Activated T-cell treated with anti-CD3 and anti-CD28 coated beads, Interleukin-2, amount 50 U/mL, for 72 hours (primary cell): ENCODE measurements at regions not wholly inside any gene's neighbourhood (a gene's known extent, or its start where the extent isn't known, plus 50 kb on each side); places are given as distances from the start of the nearest gene placed in this dataset.
"Not testable (repeated sequence)": the region's sequence is repeated elsewhere in the genome, so short reads cannot be mapped to it uniquely, and the experiment has no call there.

Source experiments
- ATAC-seq, 2 donors: fragments of 150-1000 bp; cut with Tn5 transposase; replicated peaks in 1 of 2; 2 replicates each; pipeline ENCODE4 v1.10.0; 2021; ENCODE audit warnings: moderate library complexity in 2 of 2, mild to moderate bottlenecking in 1 of 2
- DNase-seq, 2 donors: peaks; one replicate each; pipeline ENCODE4 v3.0.0; 2021 to 2022; ENCODE audit warnings: mixed read lengths in 1 of 2
- H3K27ac Mint-ChIP-seq: one replicate; pipeline ENCODE4 v1.8.0; 2022; ENCODE audit warnings: mild to moderate bottlenecking, moderate library complexity, mixed read lengths
- H3K27me3 Mint-ChIP-seq: one replicate; pipeline ENCODE4 v1.8.0; 2022; ENCODE audit warnings: low read depth, mixed read lengths
- H3K36me3 Mint-ChIP-seq, 2 donors: one replicate each; pipeline ENCODE4 v1.8.0; 2022; ENCODE audit warnings: mixed read lengths in 2 of 2, mild to moderate bottlenecking in 1 of 2; ENCODE audit not compliant: insufficient read depth in 2 of 2
- H3K4me1 Mint-ChIP-seq: one replicate; pipeline ENCODE4 v1.8.0; 2022; ENCODE audit warnings: low read depth, mixed read lengths
- H3K4me3 Mint-ChIP-seq, 2 donors: one replicate each; pipeline ENCODE4 v1.8.0; 2022; ENCODE audit warnings: mild to moderate bottlenecking in 2 of 2, mixed read lengths in 2 of 2, moderate library complexity in 2 of 2
- H3K9me3 Mint-ChIP-seq, 2 donors: one replicate each; pipeline ENCODE4 v1.8.0; 2022; ENCODE audit warnings: mixed read lengths in 2 of 2

- DNase-seq (no peak), ATAC-seq (no peak)
- H3K36me3 Mint-ChIP-seq = no peaks in the 10 kb centered on the region
- no peaks in the 10 kb centered on the region for H3K27me3 Mint-ChIP-seq
- peaks cover 4% of the 10 kb centered on the region for H3K4me1 Mint-ChIP-seq
- H3K4me3 Mint-ChIP-seq = no peak overlapping the region
- H3K9me3 Mint-ChIP-seq = no peaks in the 10 kb centered on the region
- H3K27ac Mint-ChIP-seq = no peak overlapping the region
Measured at GRCh38 chr5:82639393-82640144, 361.4 kb upstream of the RPS23 start.

GRCh38 chr5:82636591-82636990 is 358.4 kb upstream of the RPS23 start:
- no peak for ATAC-seq
- Mint-ChIP-seq H3K36me3 (no peaks in the 10 kb centered on the region), H3K27ac (no peak overlapping the region), H3K4me1 (peaks cover 4% of the 10 kb centered on the region), H3K4me3 (no peak overlapping the region), H3K9me3 (peaks cover 0 to 1% of the 10 kb centered on the region in 2 donors), H3K27me3 (no peaks in the 10 kb centered on the region)
- DNase-seq = no peak

GRCh38 chr5:82635561-82636288 is 357.6 kb upstream of the RPS23 start:
- DNase-seq (peak; percentile 37 to 39), ATAC-seq (peak; percentile 98 to 99)
- Mint-ChIP-seq H3K4me1 (peaks cover 4% of the 10 kb centered on the region), H3K9me3 (peaks cover 0 to 1% of the 10 kb centered on the region in 2 donors), H3K36me3 (no peaks in the 10 kb centered on the region), H3K4me3 (peak overlapping the region in 1 of 2 donors; percentile 35), H3K27ac (no peak overlapping the region), H3K27me3 (no peaks in the 10 kb centered on the region)

- no peak for DNase-seq
- no peak for ATAC-seq
- Mint-ChIP-seq H3K27ac (no peak overlapping the region), H3K4me3 (no peak overlapping the region), H3K9me3 (peaks cover 0 to 5% of the 10 kb centered on the region in 2 donors), H3K27me3 (no peaks in the 10 kb centered on the region), H3K36me3 (no peaks in the 10 kb centered on the region), H3K4me1 (no peaks in the 10 kb centered on the region)
Measured at GRCh38 chr5:82628364-82628910, 350.3 kb upstream of the RPS23 start.

GRCh38 chr5:82626905-82627591 is 348.9 kb upstream of the RPS23 start:
- DNase-seq, H3K27ac Mint-ChIP-seq, H3K4me1 Mint-ChIP-seq, H3K9me3 Mint-ChIP-seq, H3K36me3 Mint-ChIP-seq, H3K27me3 Mint-ChIP-seq, ATAC-seq, H3K4me3 Mint-ChIP-seq: not testable (repeated sequence)

GRCh38 chr5:82626012-82626411 is 347.9 kb upstream of the RPS23 start:
- H3K4me1 Mint-ChIP-seq, H3K27ac Mint-ChIP-seq, H3K27me3 Mint-ChIP-seq, H3K9me3 Mint-ChIP-seq, DNase-seq, H3K36me3 Mint-ChIP-seq, ATAC-seq, H3K4me3 Mint-ChIP-seq: not testable (repeated sequence)

GRCh38 chr5:82624062-82624461 is 345.9 kb upstream of the RPS23 start:
- no peak overlapping the region for H3K27ac Mint-ChIP-seq
- no peaks in the 10 kb centered on the region for H3K4me1 Mint-ChIP-seq
- no peaks in the 10 kb centered on the region for H3K27me3 Mint-ChIP-seq
- ATAC-seq = no peak
- peaks cover 0 to 3% of the 10 kb centered on the region in 2 donors for H3K9me3 Mint-ChIP-seq
- no peak overlapping the region for H3K4me3 Mint-ChIP-seq
- no peak for DNase-seq
- no peaks in the 10 kb centered on the region for H3K36me3 Mint-ChIP-seq

- no peaks in the 10 kb centered on the region for H3K36me3 Mint-ChIP-seq
- H3K9me3 Mint-ChIP-seq = peaks cover 0 to 3% of the 10 kb centered on the region in 2 donors
- H3K4me3 Mint-ChIP-seq = no peak overlapping the region
- no peaks in the 10 kb centered on the region for H3K4me1 Mint-ChIP-seq
- H3K27me3 Mint-ChIP-seq = no peaks in the 10 kb centered on the region
- no peak overlapping the region for H3K27ac Mint-ChIP-seq
- DNase-seq (no peak), ATAC-seq (no peak)
Measured at GRCh38 chr5:82622711-82623514, 344.8 kb upstream of the RPS23 start.

GRCh38 chr5:82622205-82622604 is 344.1 kb upstream of the RPS23 start:
- Mint-ChIP-seq H3K27ac (no peak overlapping the region), H3K36me3 (no peaks in the 10 kb centered on the region), H3K4me1 (no peaks in the 10 kb centered on the region), H3K9me3 (peaks cover 0 to 3% of the 10 kb centered on the region in 2 donors), H3K4me3 (no peak overlapping the region), H3K27me3 (no peaks in the 10 kb centered on the region)
- ATAC-seq (no peak), DNase-seq (no peak)

GRCh38 chr5:82620957-82621600 is 342.9 kb upstream of the RPS23 start:
- Mint-ChIP-seq H3K36me3 (no peaks in the 10 kb centered on the region), H3K4me1 (no peaks in the 10 kb centered on the region), H3K27ac (no peak overlapping the region), H3K4me3 (peak overlapping the region in 1 of 2 donors; percentile 46), H3K27me3 (no peaks in the 10 kb centered on the region), H3K9me3 (peaks cover 0 to 4% of the 10 kb centered on the region in 2 donors)
- ATAC-seq = no peak
- DNase-seq = no peak

- no peaks in the 10 kb centered on the region for H3K36me3 Mint-ChIP-seq
- no peak for DNase-seq
- H3K4me1 Mint-ChIP-seq = no peaks in the 10 kb centered on the region
- H3K27ac Mint-ChIP-seq = no peak overlapping the region
- H3K9me3 Mint-ChIP-seq = peaks cover 0 to 1% of the 10 kb centered on the region in 2 donors
- no peak overlapping the region for H3K4me3 Mint-ChIP-seq
- no peaks in the 10 kb centered on the region for H3K27me3 Mint-ChIP-seq
- ATAC-seq = no peak
Measured at GRCh38 chr5:82619097-82619496, 340.9 kb upstream of the RPS23 start.

GRCh38 chr5:82614706-82615105 is 336.6 kb upstream of the RPS23 start:
- no peak overlapping the region for H3K4me3 Mint-ChIP-seq
- no peak for ATAC-seq
- no peak overlapping the region for H3K27ac Mint-ChIP-seq
- peaks cover 2% of the 10 kb centered on the region in 2 donors for H3K36me3 Mint-ChIP-seq
- no peak for DNase-seq
- H3K4me1 Mint-ChIP-seq = no peaks in the 10 kb centered on the region
- H3K27me3 Mint-ChIP-seq = no peaks in the 10 kb centered on the region
- H3K9me3 Mint-ChIP-seq = peaks cover 0 to 5% of the 10 kb centered on the region in 2 donors
